ENCODE measurements at regions not wholly inside any gene's neighbourhood (a gene's known extent, or its start where the extent isn't known, plus 50 kb on each side); places are given as distances from the start of the nearest gene placed in this dataset.

GRCh38 chr7:93830141-93830925 is 60.2 kb downstream of the TFPI2 start:
- no peak overlapping the region for H3K4me3 ChIP-seq (ENCODE audit: low read depth, low read length)
- no peak for TF ChIP-seq CTCF (IDR thresholded peaks at IDR 0.05; ENCODE audit: low read depth, low read length, missing control alignments)
- DNase-seq (ENCODE audit: low read depth): no peak

- H3K4me3 ChIP-seq (ENCODE audit: low read depth, low read length): no peak overlapping the region
- no peak for DNase-seq (ENCODE audit: low read depth)
- TF ChIP-seq CTCF (IDR thresholded peaks at IDR 0.05; ENCODE audit: low read depth, low read length, missing control alignments): no peak
Observed at GRCh38 chr7:93828260-93828659, 62.3 kb downstream of the TFPI2 start.

DNA sequence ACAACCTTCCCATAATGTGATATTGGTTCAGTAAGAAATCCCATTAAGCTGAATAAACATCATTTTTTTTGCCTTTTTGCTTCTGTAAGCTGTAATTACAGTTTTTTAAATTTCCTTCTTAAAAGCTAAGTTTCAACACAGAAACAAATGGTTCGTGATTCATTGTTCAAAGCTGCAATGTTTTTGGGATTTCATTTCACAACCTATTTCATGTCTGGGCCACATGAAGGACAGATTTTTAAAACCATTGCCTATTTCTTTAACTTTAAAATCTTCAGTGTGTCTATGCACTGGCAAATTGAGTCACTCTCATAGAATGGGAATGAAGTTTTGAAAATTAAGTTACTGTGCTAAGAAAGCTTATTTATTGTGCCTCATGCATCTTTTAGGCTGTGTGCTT is 66.9 kb downstream of the TFPI2 start:
- TF ChIP-seq CTCF (IDR thresholded peaks at IDR 0.05; ENCODE audit: low read depth, low read length, missing control alignments): no peak
- H3K4me3 ChIP-seq (ENCODE audit: low read depth, low read length): no peak overlapping the region
- no peak for DNase-seq (ENCODE audit: low read depth)

DNA sequence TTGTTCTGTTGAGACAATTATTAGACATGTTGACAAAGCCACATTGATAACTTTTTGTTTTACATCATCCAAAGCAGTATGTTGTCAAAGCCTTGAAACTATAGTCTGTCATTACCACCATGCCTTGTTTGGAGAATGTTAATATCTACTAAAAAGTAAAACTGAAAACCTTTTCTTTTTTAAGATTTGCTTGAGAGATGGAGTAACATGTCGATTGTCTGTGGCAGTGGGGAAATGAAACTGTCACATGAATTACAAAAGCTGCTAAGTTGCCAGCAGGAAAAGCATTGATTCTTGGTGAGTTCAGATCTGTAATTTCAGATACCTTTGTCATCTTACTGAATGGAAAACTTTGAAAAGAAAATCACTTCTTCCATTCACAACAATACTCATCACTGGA is 69.1 kb downstream of the TFPI2 start:
- TF ChIP-seq CTCF (IDR thresholded peaks at IDR 0.05; ENCODE audit: low read depth, low read length, missing control alignments): no peak
- no peak for DNase-seq (ENCODE audit: low read depth)
- H3K4me3 ChIP-seq (ENCODE audit: low read depth, low read length): no peak overlapping the region

DNA sequence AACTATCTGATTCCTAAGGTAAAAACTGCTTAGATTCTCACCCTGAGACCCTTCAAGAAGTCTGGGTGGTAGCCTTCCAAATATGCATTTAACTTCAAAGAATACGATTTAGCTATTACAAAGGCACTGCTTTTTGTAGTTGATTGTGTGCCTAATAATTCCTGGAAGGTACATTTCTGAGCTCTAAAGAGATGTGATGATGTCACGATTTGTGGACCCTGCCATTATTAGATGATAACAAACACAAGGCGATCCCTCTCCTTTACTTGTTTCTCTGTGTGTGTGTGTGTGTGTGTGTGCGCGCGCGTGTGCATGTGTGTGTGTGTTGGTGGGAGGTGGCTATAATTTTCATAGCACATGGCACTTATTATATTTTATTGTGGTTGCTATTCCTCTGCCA is 70.9 kb downstream of the TFPI2 start:
- DNase-seq (ENCODE audit: low read depth): no peak

GRCh38 chr7:93817526-93817925 is 73.0 kb downstream of the TFPI2 start:
- H3K4me3 ChIP-seq (ENCODE audit: low read depth, low read length): no peak overlapping the region
- no peak for TF ChIP-seq CTCF (IDR thresholded peaks at IDR 0.05; ENCODE audit: low read depth, low read length, missing control alignments)
- DNase-seq (ENCODE audit: low read depth): no peak

More for the DNA sequence above, 70.9 kb downstream of the TFPI2 start:
- no peak for TF ChIP-seq CTCF (IDR thresholded peaks at IDR 0.05; ENCODE audit: low read depth, low read length, missing control alignments)
- H3K4me3 ChIP-seq (ENCODE audit: low read depth, low read length): no peak overlapping the region

- no peak for TF ChIP-seq CTCF (IDR thresholded peaks at IDR 0.05; ENCODE audit: low read depth, low read length, missing control alignments)
- no peak overlapping the region for H3K4me3 ChIP-seq (ENCODE audit: low read depth, low read length)
- no peak for DNase-seq (ENCODE audit: low read depth)
Observed at GRCh38 chr7:93817004-93817403, 73.5 kb downstream of the TFPI2 start.

Data from GM12864 (cell line).